ENCODE measurements at regions not wholly inside any gene's neighbourhood (a gene's known extent, or its start where the extent isn't known, plus 50 kb on each side); places are given as distances from the start of the nearest gene placed in this dataset.

- TF ChIP-seq KDM1A (IDR thresholded peaks at IDR 0.05; ENCODE audit: borderline replicate concordance, low read length) (no peak), RNF2 (IDR thresholded peaks at IDR 0.05; ENCODE audit: borderline replicate concordance, low read depth, low read length, missing control alignments, poor library complexity, severe bottlenecking) (no peak), GABPA (IDR thresholded peaks at IDR 0.05; ENCODE audit: borderline replicate concordance, insufficient read depth, low read length) (no peak), RAD21 (IDR thresholded peaks at IDR 0.05 in 1 of 2, conservative IDR thresholded peaks at IDR 0.05 in 1 of 2; ENCODE audit: low read depth in 2 of 2, low read length in 2 of 2) (no peak)
Observed at GRCh38 chr15:99482993-99483392, 82.8 kb upstream of the MEF2A start (continued).

Data from H1 (cell line).